SK-N-SH (cell line): ENCODE measurements at regions not wholly inside any gene's neighbourhood (a gene's known extent, or its start where the extent isn't known, plus 50 kb on each side); places are given as distances from the start of the nearest gene placed in this dataset.
A peak's percentile ranks its signal among the peaks of the same experiment; 100 is the strongest.

Source experiments
- CTCF ChIA-PET: fragments of 300-600, 350-600 bp; formaldehyde crosslinking; extraction: SDS; loops from one replicate; lab custom pipeline; 2021; lab: Yijun Ruan, JAX
- POLR2A ChIA-PET: fragments of 350-600 bp; sonication (Branson Sonifier 250); formaldehyde crosslinking; extraction: SDS; loops from one replicate; lab custom pipeline; 2020; ENCODE audit warnings: antibody characterized with exemption, inconsistent platforms; lab: Yijun Ruan, JAX
- DNase-seq: peaks from one replicate; pipeline ENCODE4 v3.0.0; 2012
- H2AFZ ChIP-seq: fragments of 200-600 bp; sonication (generic); 2 replicates; pipeline ENCODE4 v1.8.1; 2016; ENCODE audit warnings: antibody characterized with exemption, mild to moderate bottlenecking, low read depth
- H3F3A ChIP-seq: fragments of 200-600 bp; sonication (generic); replicated peaks from 2 replicates; pipeline ENCODE3; 2016; ENCODE audit warnings: antibody characterized with exemption, mild to moderate bottlenecking; ENCODE audit not compliant: insufficient read depth
- H3K27ac ChIP-seq, 2 experiments: fragments of 200-500 bp in 1 of 2; fragments of 200-600 bp in 1 of 2; sonication (Bioruptor generic) in 1 of 2; sonication (generic), shearing (Covaris generic) in 1 of 2; 2 replicates each; pipeline versions ENCODE4 v1.5.1 to v1.6.1; 2014 to 2016; ENCODE audit warnings: low read depth in 2 of 2, inconsistent platforms in 1 of 2, low read length in 1 of 2, mild to moderate bottlenecking in 1 of 2, mixed read lengths in 1 of 2
- H3K27me3 ChIP-seq: fragments of 200-600 bp; sonication (generic), shearing (Covaris generic); 2 replicates; pipeline ENCODE4 v1.6.1; 2016; ENCODE audit warnings: mixed run types; ENCODE audit not compliant: insufficient read depth
- H3K36me3 ChIP-seq, 2 experiments: fragments of 200-500 bp in 1 of 2; fragments of 200-600 bp in 1 of 2; sonication (Bioruptor generic) in 1 of 2; sonication (generic) in 1 of 2; replicated peaks in 1 of 2; 2 replicates each; pipeline versions ENCODE3 to v1.5.1; 2014 to 2016; ENCODE audit warnings: low read length in 1 of 2, mild to moderate bottlenecking in 1 of 2; ENCODE audit not compliant: insufficient read depth in 2 of 2, control insufficient read depth in 1 of 2
- H3K4me1 ChIP-seq, 2 experiments: fragments of 200-500 bp in 1 of 2; fragments of 200-600 bp in 1 of 2; sonication (Bioruptor generic) in 1 of 2; sonication (generic), shearing (Covaris generic) in 1 of 2; 2 replicates each; pipeline versions ENCODE4 v1.5.1 to v1.6.1; 2014 to 2016; ENCODE audit warnings: low read depth in 1 of 2, low read length in 1 of 2, mixed run types in 1 of 2; ENCODE audit not compliant: insufficient read depth in 2 of 2, control insufficient read depth in 1 of 2
- H3K4me2 ChIP-seq: fragments of 200-600 bp; sonication (generic), shearing (Covaris generic); 2 replicates; pipeline ENCODE4 v1.6.1; 2017; ENCODE audit warnings: mixed run types
- H3K4me3 ChIP-seq, 2 experiments: fragments of 200-500 bp in 1 of 2; fragments of 200-600 bp in 1 of 2; sonication (Bioruptor generic) in 1 of 2; sonication (generic), shearing (Covaris generic) in 1 of 2; 2 replicates each; pipeline versions ENCODE4 v1.5.1 to v1.8.1; 2014 to 2016; ENCODE audit warnings: low read depth in 2 of 2, inconsistent platforms in 1 of 2, low read length in 1 of 2, mild to moderate bottlenecking in 1 of 2, mixed read lengths in 1 of 2, moderate library complexity in 1 of 2
- H3K79me2 ChIP-seq: fragments of 200-600 bp; sonication (generic); 2 replicates; pipeline ENCODE4 v1.8.1; 2017; ENCODE audit warnings: mild to moderate bottlenecking; ENCODE audit not compliant: insufficient read depth
- H3K9ac ChIP-seq: fragments of 200-600 bp; sonication (generic); 2 replicates; pipeline ENCODE4 v1.6.1; 2017; ENCODE audit warnings: mixed run types
- H3K9me2 ChIP-seq: fragments of 200-600 bp; sonication (generic); 2 replicates; pipeline ENCODE4 v1.6.1; 2017; ENCODE audit warnings: mixed run types
- H3K9me3 ChIP-seq: fragments of 200-600 bp; sonication (generic); 2 replicates; pipeline ENCODE4 v1.6.1; 2017; ENCODE audit warnings: mixed run types, mild to moderate bottlenecking, moderate library complexity
- H4K20me1 ChIP-seq: fragments of 200-600 bp; sonication (generic); 2 replicates; pipeline ENCODE4 v1.6.1; 2017; ENCODE audit warnings: mild to moderate bottlenecking, mixed run types; ENCODE audit not compliant: insufficient read depth
- CHD2 ChIP-seq: fragments of 150-350 bp; IDR thresholded peaks from 2 replicates; pipeline ENCODE4 v1.6.1; 2018; ENCODE audit warnings: low read length; ENCODE audit not compliant: partially characterized antibody
- ELF1 ChIP-seq: IDR thresholded peaks from 2 replicates; pipeline ENCODE4 v1.4.0; 2012
- FOSL2 ChIP-seq: IDR thresholded peaks from 2 replicates; pipeline ENCODE4 v1.4.0; 2012; ENCODE audit warnings: low read depth, mild to moderate bottlenecking, moderate library complexity, borderline replicate concordance
- GATA2 ChIP-seq: sonication (generic); formaldehyde crosslinking; IDR thresholded peaks from 2 replicates; pipeline ENCODE4 v1.5.0; 2020; ENCODE audit warnings: mild to moderate bottlenecking, missing genetic modification reagents
- MEF2A ChIP-seq: IDR thresholded peaks from 2 replicates; pipeline ENCODE4 v1.4.0; 2012; ENCODE audit warnings: low read depth, borderline replicate concordance
- NRF1 ChIP-seq: IDR thresholded peaks from 2 replicates; pipeline ENCODE4 v1.6.1; 2012; ENCODE audit warnings: low read depth, mild to moderate bottlenecking, low read length
- RAD21 ChIP-seq: IDR thresholded peaks from 2 replicates; pipeline ENCODE4 v1.6.1; 2012; ENCODE audit warnings: mild to moderate bottlenecking, low read length
- RCOR1 ChIP-seq: fragments of 150-350 bp; IDR thresholded peaks from 2 replicates; pipeline ENCODE4 v1.6.1; 2017; ENCODE audit warnings: antibody characterized with exemption, low read length
- RXRA ChIP-seq: IDR thresholded peaks from 2 replicates; pipeline ENCODE4 v1.4.0; 2012; ENCODE audit warnings: low read depth, mild to moderate bottlenecking, borderline replicate concordance
- TCF12 ChIP-seq: IDR thresholded peaks from 2 replicates; pipeline ENCODE4 v1.4.0; 2012
- YY1 ChIP-seq: IDR thresholded peaks from 2 replicates; pipeline ENCODE4 v1.4.0; 2012; ENCODE audit warnings: low read depth, mild to moderate bottlenecking
- WGBS: methylation state at CpG from one replicate; pipeline ENCODE4 v1.1.6; 2017; ENCODE audit warnings: low lambda C conversion rate; 5-methylcytosine and 5-hydroxymethylcytosine counted together
- TF ChIP-seq, protein P1 (sequence below): fragments of 150-350 bp; IDR thresholded peaks from 2 replicates; pipeline ENCODE4 v1.6.1; 2016; ENCODE audit warnings: mild to moderate bottlenecking, low read depth, low read length
- TF ChIP-seq, protein P2 (sequence below): fragments of 200-600 bp; sonication (generic); IDR thresholded peaks from 2 replicates; pipeline ENCODE4 v1.6.1; 2017; ENCODE audit warnings: antibody characterized with exemption, mild to moderate bottlenecking, moderate library complexity
- TF ChIP-seq, protein P3 (sequence below): IDR thresholded peaks from 2 replicates; pipeline ENCODE4; 2012

DNA sequence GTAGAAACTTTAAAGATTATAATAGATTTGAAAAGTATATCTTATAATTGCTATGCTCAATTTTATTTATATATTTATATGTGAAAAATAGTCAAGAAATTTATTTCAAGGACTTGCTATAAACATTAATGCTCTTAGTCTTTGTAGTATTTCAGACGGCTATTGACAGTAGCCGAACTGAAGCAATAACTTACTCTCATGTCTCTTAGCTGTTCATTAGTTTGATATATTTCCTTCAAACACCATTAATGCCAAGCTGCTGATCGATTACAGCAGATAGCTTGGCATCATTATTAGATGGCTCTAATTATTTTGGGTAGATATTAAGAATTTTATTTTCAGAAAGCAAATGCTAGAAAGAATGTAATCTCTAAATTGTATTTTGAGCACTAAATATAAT is 1151.5 kb upstream of the SPRY2 start (continued):
- no peak for TF ChIP-seq GATA2 (CRISPR knock-in tag)

- Histone ChIP-seq H3F3A (no peaks in the 10 kb centered on the region), H2AFZ (no peak overlapping the region), H3K4me2 (no peak overlapping the region), H3K4me1 (no peaks in the 10 kb centered on the region), H3K9me2 (no peaks in the 10 kb centered on the region), H3K27me3 (no peaks in the 10 kb centered on the region), H3K9me3 (no peaks in the 10 kb centered on the region), H3K9ac (no peak overlapping the region), H4K20me1 (no peaks in the 10 kb centered on the region), H3K4me3 (no peak overlapping the region), H3K79me2 (no peaks in the 10 kb centered on the region), H3K27ac (no peak overlapping the region), H3K36me3 (no peaks in the 10 kb centered on the region)
- no peak for DNase-seq
- WGBS = 32% methylated on average over 1 of the region's 1 CpG
- no peak for TF ChIP-seq RXRA
- no peak for TF ChIP-seq CHD2
- TF ChIP-seq ELF1 = no peak
- TF ChIP-seq MEF2A = no peak
- TF ChIP-seq RCOR1 = no peak
- no peak for TF ChIP-seq YY1
- no peak for TF ChIP-seq NRF1
- TF ChIP-seq, protein P1, sequence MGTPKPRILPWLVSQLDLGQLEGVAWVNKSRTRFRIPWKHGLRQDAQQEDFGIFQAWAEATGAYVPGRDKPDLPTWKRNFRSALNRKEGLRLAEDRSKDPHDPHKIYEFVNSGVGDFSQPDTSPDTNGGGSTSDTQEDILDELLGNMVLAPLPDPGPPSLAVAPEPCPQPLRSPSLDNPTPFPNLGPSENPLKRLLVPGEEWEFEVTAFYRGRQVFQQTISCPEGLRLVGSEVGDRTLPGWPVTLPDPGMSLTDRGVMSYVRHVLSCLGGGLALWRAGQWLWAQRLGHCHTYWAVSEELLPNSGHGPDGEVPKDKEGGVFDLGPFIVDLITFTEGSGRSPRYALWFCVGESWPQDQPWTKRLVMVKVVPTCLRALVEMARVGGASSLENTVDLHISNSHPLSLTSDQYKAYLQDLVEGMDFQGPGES = no peak
- no peak for TF ChIP-seq TCF12
- POLR2A ChIA-PET = no interaction called here
- CTCF ChIA-PET = interaction anchor here (1.2 to 1.4 kb wide), 3 partner anchors 9 to 34 kb away, joined by 3 to 4 read pairs (median 3); no protein-coding TSS in a partner anchor
Observed at GRCh38 chr13:81488021-81488420, 1147.1 kb upstream of the SPRY2 start.

- DNase-seq = peak; percentile 1
- TF ChIP-seq, protein P2, sequence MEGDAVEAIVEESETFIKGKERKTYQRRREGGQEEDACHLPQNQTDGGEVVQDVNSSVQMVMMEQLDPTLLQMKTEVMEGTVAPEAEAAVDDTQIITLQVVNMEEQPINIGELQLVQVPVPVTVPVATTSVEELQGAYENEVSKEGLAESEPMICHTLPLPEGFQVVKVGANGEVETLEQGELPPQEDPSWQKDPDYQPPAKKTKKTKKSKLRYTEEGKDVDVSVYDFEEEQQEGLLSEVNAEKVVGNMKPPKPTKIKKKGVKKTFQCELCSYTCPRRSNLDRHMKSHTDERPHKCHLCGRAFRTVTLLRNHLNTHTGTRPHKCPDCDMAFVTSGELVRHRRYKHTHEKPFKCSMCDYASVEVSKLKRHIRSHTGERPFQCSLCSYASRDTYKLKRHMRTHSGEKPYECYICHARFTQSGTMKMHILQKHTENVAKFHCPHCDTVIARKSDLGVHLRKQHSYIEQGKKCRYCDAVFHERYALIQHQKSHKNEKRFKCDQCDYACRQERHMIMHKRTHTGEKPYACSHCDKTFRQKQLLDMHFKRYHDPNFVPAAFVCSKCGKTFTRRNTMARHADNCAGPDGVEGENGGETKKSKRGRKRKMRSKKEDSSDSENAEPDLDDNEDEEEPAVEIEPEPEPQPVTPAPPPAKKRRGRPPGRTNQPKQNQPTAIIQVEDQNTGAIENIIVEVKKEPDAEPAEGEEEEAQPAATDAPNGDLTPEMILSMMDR = peak; percentile 65
- TF ChIP-seq FOSL2 (no peak), RAD21 (peak; percentile 33; the same call in 1 of the 2 replicates)
- TF ChIP-seq, protein P3, sequence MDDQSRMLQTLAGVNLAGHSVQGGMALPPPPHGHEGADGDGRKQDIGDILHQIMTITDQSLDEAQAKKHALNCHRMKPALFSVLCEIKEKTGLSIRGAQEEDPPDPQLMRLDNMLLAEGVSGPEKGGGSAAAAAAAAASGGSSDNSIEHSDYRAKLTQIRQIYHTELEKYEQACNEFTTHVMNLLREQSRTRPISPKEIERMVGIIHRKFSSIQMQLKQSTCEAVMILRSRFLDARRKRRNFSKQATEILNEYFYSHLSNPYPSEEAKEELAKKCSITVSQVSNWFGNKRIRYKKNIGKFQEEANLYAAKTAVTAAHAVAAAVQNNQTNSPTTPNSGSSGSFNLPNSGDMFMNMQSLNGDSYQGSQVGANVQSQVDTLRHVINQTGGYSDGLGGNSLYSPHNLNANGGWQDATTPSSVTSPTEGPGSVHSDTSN = no peak
- no peaks in the 10 kb centered on the region for H3K27me3 ChIP-seq
- H3K9ac ChIP-seq = no peak overlapping the region
- POLR2A ChIA-PET = no interaction called here
- peak overlapping the region in 1 of 2 experiments; percentile 13; a peak in 1 of 4 replicates for H3K4me3 ChIP-seq
- no peak overlapping the region for H3K27ac ChIP-seq
- CTCF ChIA-PET = interaction anchor here (0.6 to 1.4 kb wide), 7 partner anchors 10 to 317 kb away, joined by 3 to 4 read pairs (median 3); no protein-coding TSS in a partner anchor
- H3K9me3 ChIP-seq = no peaks in the 10 kb centered on the region
- no peak overlapping the region for H3K4me2 ChIP-seq
- H3F3A ChIP-seq = no peaks in the 10 kb centered on the region
- H2AFZ ChIP-seq = peak overlapping the region; percentile 52
- 9% methylated on average over 3 of the region's 3 CpGs for WGBS
- no peaks in the 10 kb centered on the region for H3K9me2 ChIP-seq
- no peaks in the 10 kb centered on the region for H4K20me1 ChIP-seq
- H3K79me2 ChIP-seq = no peaks in the 10 kb centered on the region
- no peaks in the 10 kb centered on the region for H3K4me1 ChIP-seq
- H3K36me3 ChIP-seq = no peaks in the 10 kb centered on the region
Observed at GRCh38 chr13:81487151-81487550, 1146.2 kb upstream of the SPRY2 start.
